Neural cell (in vitro differentiated cells): ENCODE measurements at regions not wholly inside any gene's neighbourhood (a gene's known extent, or its start where the extent isn't known, plus 50 kb on each side); places are given as distances from the start of the nearest gene placed in this dataset.
"Not testable (repeated sequence)": the region's sequence is repeated elsewhere in the genome, so short reads cannot be mapped to it uniquely, and the experiment has no call there.

Experiments used
- H2AFZ ChIP-seq: fragments of 200-600, 300-800 bp; sonication (generic), shearing (Covaris generic); 2 replicates; pipeline ENCODE4 v1.6.0; 2014; ENCODE audit warnings: low read depth, mild to moderate bottlenecking, antibody characterized with exemption, low read length, moderate library complexity
- H3F3A ChIP-seq: fragments of 200-600 bp; shearing (Covaris generic); 2 replicates; pipeline ENCODE4 v1.6.1; 2016; ENCODE audit warnings: mild to moderate bottlenecking, moderate library complexity, mixed read lengths, antibody characterized with exemption, low read length; ENCODE audit not compliant: insufficient read depth, poor library complexity, severe bottlenecking
- H3K27ac ChIP-seq: fragments of 200-600, 300-800 bp; sonication (generic), shearing (Covaris generic); 2 replicates; pipeline ENCODE4 v1.5.1; 2014; ENCODE audit warnings: mild to moderate bottlenecking, low read length, moderate library complexity
- H3K27me3 ChIP-seq: fragments of 300-800, 200-600 bp; sonication (generic), shearing (Covaris generic); 2 replicates; pipeline ENCODE4 v1.6.0; 2014; ENCODE audit warnings: mild to moderate bottlenecking, low read depth, low read length, moderate library complexity; ENCODE audit not compliant: insufficient read depth
- H3K36me3 ChIP-seq: fragments of 300-800, 200-600 bp; sonication (generic), shearing (Covaris generic); 2 replicates; pipeline ENCODE4 v1.5.1; 2014; ENCODE audit warnings: mild to moderate bottlenecking, antibody characterized with exemption, low read length, moderate library complexity; ENCODE audit not compliant: insufficient read depth
- H3K4me2 ChIP-seq: fragments of 300-800, 200-600 bp; sonication (generic), shearing (Covaris generic); 2 replicates; pipeline ENCODE4 v1.6.0; 2014; ENCODE audit warnings: mild to moderate bottlenecking, low read length
- H3K4me3 ChIP-seq: fragments of 300-800, 200-600 bp; sonication (generic), shearing (Covaris generic); 2 replicates; pipeline ENCODE4 v1.5.1; 2014; ENCODE audit warnings: mild to moderate bottlenecking, low read length, moderate library complexity
- H3K79me2 ChIP-seq: fragments of 200-600 bp; shearing (Covaris generic); replicated peaks from 2 replicates; pipeline ENCODE4 v1.6.0; 2014; ENCODE audit warnings: mild to moderate bottlenecking, low read length, moderate library complexity; ENCODE audit not compliant: insufficient read depth
- H3K9ac ChIP-seq: fragments of 300-800, 200-600 bp; sonication (generic), shearing (Covaris generic); 2 replicates; pipeline ENCODE4 v1.6.1; 2016; ENCODE audit warnings: mild to moderate bottlenecking, low read length, mixed read lengths
- H3K9me2 ChIP-seq: fragments of 200-600 bp; shearing (Covaris generic); 2 replicates; pipeline ENCODE4 v1.6.1; 2016; ENCODE audit warnings: mild to moderate bottlenecking, low read length, mixed read lengths; ENCODE audit not compliant: insufficient read depth
- H3K9me3 ChIP-seq: fragments of 200-600, 300-800 bp; sonication (generic), shearing (Covaris generic); 2 replicates; pipeline ENCODE4 v1.6.1; 2016; ENCODE audit warnings: mild to moderate bottlenecking, mixed run types, low read length, moderate library complexity, mixed read lengths
- H4K20me1 ChIP-seq: fragments of 200-600 bp; shearing (Covaris generic); 2 replicates; pipeline ENCODE4 v1.6.1; 2016; ENCODE audit warnings: mild to moderate bottlenecking, mixed run types; ENCODE audit not compliant: insufficient read depth

GRCh38 chr2:91575701-91576100, 2884.2 kb downstream of the RPIA start:
- H3K4me2 ChIP-seq, H3K9me3 ChIP-seq, H3K27ac ChIP-seq, H2AFZ ChIP-seq, H3F3A ChIP-seq, H3K4me3 ChIP-seq, H3K9me2 ChIP-seq, H3K79me2 ChIP-seq, H3K27me3 ChIP-seq, H4K20me1 ChIP-seq, H3K36me3 ChIP-seq, H3K9ac ChIP-seq: not testable (repeated sequence)

- H4K20me1 ChIP-seq, H3K9me3 ChIP-seq, H3K9ac ChIP-seq, H3K79me2 ChIP-seq, H3K27me3 ChIP-seq, H3K9me2 ChIP-seq, H3K4me2 ChIP-seq, H3K4me3 ChIP-seq, H3K27ac ChIP-seq, H3F3A ChIP-seq, H2AFZ ChIP-seq, H3K36me3 ChIP-seq: not testable (repeated sequence)
Measured at GRCh38 chr2:91577406-91577805, 2885.9 kb downstream of the RPIA start.

- not testable (repeated sequence) for H3K9me3 ChIP-seq, H3K27me3 ChIP-seq, H3K36me3 ChIP-seq, H4K20me1 ChIP-seq, H3K79me2 ChIP-seq, H3K27ac ChIP-seq, H3F3A ChIP-seq, H3K9ac ChIP-seq, H2AFZ ChIP-seq, H3K9me2 ChIP-seq, H3K4me3 ChIP-seq, H3K4me2 ChIP-seq
Measured at GRCh38 chr2:91578678-91579077, 2887.2 kb downstream of the RPIA start.

GRCh38 chr2:91579555-91579954, 2888.1 kb downstream of the RPIA start:
- not testable (repeated sequence) for H3K9ac ChIP-seq, H2AFZ ChIP-seq, H3K9me3 ChIP-seq, H3K27me3 ChIP-seq, H3K36me3 ChIP-seq, H3F3A ChIP-seq, H3K9me2 ChIP-seq, H3K4me3 ChIP-seq, H3K79me2 ChIP-seq, H3K4me2 ChIP-seq, H3K27ac ChIP-seq, H4K20me1 ChIP-seq

- not testable (repeated sequence) for H3K4me3 ChIP-seq, H3K4me2 ChIP-seq, H3K9ac ChIP-seq, H3K9me2 ChIP-seq, H2AFZ ChIP-seq, H3K27ac ChIP-seq, H4K20me1 ChIP-seq, H3F3A ChIP-seq, H3K9me3 ChIP-seq, H3K36me3 ChIP-seq, H3K79me2 ChIP-seq, H3K27me3 ChIP-seq
Measured at GRCh38 chr2:91580043-91580442, 2888.6 kb downstream of the RPIA start.

GRCh38 chr2:91587098-91587497, 2895.6 kb downstream of the RPIA start:
- H4K20me1 ChIP-seq, H3F3A ChIP-seq, H3K9ac ChIP-seq, H3K4me3 ChIP-seq, H3K79me2 ChIP-seq, H3K4me2 ChIP-seq, H3K27ac ChIP-seq, H3K9me2 ChIP-seq, H3K9me3 ChIP-seq, H3K36me3 ChIP-seq, H2AFZ ChIP-seq, H3K27me3 ChIP-seq: not testable (repeated sequence)

- H4K20me1 ChIP-seq, H2AFZ ChIP-seq, H3K27ac ChIP-seq, H3F3A ChIP-seq, H3K36me3 ChIP-seq, H3K27me3 ChIP-seq, H3K79me2 ChIP-seq, H3K9ac ChIP-seq, H3K4me3 ChIP-seq, H3K9me3 ChIP-seq, H3K4me2 ChIP-seq, H3K9me2 ChIP-seq: not testable (repeated sequence)
Measured at GRCh38 chr2:91587908-91588535, 2896.5 kb downstream of the RPIA start.

GRCh38 chr2:91588782-91589223, 2897.3 kb downstream of the RPIA start:
- not testable (repeated sequence) for H3K4me2 ChIP-seq, H3K4me3 ChIP-seq, H3K27ac ChIP-seq, H3K9me2 ChIP-seq, H2AFZ ChIP-seq, H3K79me2 ChIP-seq, H3K36me3 ChIP-seq, H3K9ac ChIP-seq, H4K20me1 ChIP-seq, H3K9me3 ChIP-seq, H3F3A ChIP-seq, H3K27me3 ChIP-seq
